Esophagus muscularis mucosa (tissue), 4 donors: ENCODE measurements at regions not wholly inside any gene's neighbourhood (a gene's known extent, or its start where the extent isn't known, plus 50 kb on each side); places are given as distances from the start of the nearest gene placed in this dataset.

Experiments used
- CTCF ChIP-seq, 3 experiments: fragments of 200-600 bp in 2 of 3; fragments of 450-650 bp in 1 of 3; sonication (generic) in 2 of 3; IDR thresholded peaks; one replicate each; pipeline ENCODE4 v1.5.1; 2017 to 2019; ENCODE audit warnings: antibody characterized with exemption in 3 of 3, mild to moderate bottlenecking in 2 of 3, moderate library complexity in 1 of 3
- EP300 ChIP-seq: sonication (generic); formaldehyde crosslinking; IDR thresholded peaks from one replicate; pipeline ENCODE4 v1.6.1; 2017; ENCODE audit warnings: antibody characterized with exemption
- POLR2A ChIP-seq: fragments of 450-650 bp; IDR thresholded peaks from one replicate; pipeline ENCODE4 v1.6.1; 2017; ENCODE audit warnings: antibody characterized with exemption, moderate library complexity, mild to moderate bottlenecking, low read depth
- POLR2AphosphoS5 ChIP-seq, 2 donors: sonication (generic); formaldehyde crosslinking; IDR thresholded peaks; one replicate each; pipeline ENCODE4 v1.6.1; 2017; ENCODE audit warnings: antibody characterized with exemption in 2 of 2

- TF ChIP-seq CTCF (IDR thresholded peaks at IDR 0.05) (no peak), EP300 (no peak), POLR2A (no peak), POLR2AphosphoS5 (IDR thresholded peaks at IDR 0.05) (no peak)
These were observed 459.1 kb downstream of the SOX9 start for GRCh38 chr17:72579990-72580320.
